GM19468 (cell line): ENCODE measurements at regions not wholly inside any gene's neighbourhood (a gene's known extent, or its start where the extent isn't known, plus 50 kb on each side); places are given as distances from the start of the nearest gene placed in this dataset.

ENCODE experiments used
- ATAC-seq: cut with Tn5 transposase; IDR thresholded peaks from one replicate; pipeline ENCODE4 v1.9.1; 2021; ENCODE audit warnings: mild to moderate bottlenecking, moderate library complexity, moderate number of reproducible peaks; ENCODE audit not compliant: unreplicated experiment; ENCODE audit errors: extremely low read depth

DNA sequence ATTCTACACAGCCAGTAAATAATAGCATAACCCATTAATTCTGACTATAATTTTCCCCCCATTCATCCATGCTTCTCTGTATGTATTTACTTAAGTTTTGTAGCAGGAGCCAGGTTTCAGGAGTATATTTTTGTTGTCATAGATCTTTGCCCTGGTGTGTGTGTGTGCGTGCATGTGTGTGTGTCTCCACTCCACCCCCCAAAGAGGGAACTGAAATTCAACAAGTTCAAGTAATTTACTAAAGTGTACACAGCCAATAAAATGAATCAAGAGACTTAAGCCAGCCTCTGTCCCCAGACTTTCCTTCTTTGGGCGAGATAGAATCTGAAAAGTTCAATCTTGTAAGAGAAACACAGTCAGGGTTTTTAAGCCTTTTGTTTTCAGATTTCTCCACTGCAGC lies 792.0 kb downstream of the MED13L start:
- ATAC-seq = no peak

DNA sequence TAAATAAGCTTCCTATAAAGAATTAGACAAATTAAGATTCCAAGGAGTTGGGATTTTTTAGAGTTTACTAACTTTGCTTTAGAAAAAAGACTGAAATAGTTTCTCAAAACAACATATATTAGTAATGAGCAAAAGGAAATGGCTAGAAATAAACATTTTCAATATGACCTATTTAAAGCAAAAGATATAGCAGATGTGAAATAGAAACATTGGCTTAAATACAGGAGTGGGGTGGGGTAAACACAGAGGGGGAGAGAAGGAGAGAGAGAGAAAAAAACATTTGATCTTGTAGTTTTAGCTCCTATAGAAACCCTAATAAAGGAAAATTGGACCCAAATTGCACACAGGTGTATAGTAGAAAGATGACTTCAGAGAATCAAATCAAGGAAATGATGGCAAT lies 794.5 kb downstream of the MED13L start:
- no peak for ATAC-seq

DNA sequence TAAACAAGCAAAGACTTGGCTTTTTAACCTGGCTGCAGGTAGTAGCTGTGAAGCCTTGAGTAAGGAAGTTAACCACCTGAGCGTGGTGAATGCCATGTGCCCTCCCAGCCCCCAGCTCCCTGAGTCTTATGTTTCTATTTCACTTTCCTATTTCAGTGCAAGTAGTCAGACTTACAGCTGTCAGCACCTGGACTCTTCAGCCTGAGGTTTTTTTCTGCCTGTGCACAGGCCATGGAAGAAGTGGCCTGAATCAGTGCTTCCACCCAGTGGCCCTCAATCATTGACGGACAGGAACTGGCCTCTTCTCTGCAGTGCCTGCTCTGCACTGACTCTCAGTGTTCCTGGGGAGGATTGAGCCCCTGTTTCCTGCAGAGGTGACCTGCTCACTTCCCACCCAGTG lies 796.4 kb downstream of the MED13L start:
- no peak for ATAC-seq

DNA sequence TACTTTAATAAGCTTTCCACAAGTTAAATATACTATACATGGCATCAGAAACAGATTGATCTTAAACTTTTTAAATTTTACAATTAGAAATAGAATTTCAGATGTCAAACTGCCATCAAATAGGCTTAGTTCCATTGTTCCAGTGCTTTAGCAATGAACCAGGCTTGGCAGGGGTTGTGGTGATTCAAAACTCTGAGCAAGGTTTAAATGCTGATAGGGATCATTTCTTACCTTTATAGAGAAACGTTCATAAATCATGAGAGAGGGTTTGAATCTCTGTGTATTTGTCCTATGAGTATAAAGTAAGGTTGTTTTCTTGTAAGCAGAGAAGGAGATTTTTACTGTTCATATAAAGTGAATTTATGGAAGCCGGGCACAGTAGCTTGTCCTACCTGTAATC lies 794.5 kb upstream of the TBX3 start:
- no peak for ATAC-seq

DNA sequence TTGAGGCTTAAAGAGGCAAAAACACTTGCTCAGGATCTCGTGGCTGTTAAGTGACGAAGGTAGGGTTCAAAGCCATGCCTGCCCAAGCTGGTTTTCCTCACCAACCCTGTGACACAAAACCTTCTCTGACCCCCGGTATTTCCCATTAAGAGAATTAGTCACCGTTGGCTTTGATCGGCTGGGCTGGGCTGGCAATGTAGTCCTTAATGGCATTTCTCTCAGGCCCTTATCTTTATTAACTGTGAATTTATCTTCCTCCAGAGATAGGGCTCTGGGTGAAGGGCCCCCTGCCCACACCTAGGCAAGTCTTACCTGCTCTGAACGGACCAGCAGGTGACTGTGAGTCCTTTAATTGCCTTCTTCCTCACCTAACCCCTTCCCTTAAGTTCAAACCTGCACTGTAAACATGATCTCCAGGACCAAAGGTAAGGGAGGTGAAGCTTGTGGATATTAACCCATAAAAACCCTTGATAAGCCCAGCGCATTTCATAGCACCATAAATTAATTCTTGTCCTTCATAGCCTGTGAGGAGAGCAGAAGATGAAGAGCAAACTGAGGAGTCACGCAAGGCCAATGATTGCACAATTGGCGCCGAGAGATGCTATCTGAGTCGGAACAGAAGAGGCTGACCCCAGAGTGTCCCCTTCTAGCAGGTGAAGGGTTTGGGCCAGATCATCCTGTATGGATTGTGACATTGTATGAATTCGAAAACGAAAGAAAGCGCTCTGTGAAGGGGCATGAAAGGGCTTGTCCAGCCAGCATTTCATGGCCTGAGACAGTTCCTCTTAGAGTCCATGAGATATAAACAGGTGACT lies 790.8 kb upstream of the TBX3 start:
- ATAC-seq = no peak

DNA sequence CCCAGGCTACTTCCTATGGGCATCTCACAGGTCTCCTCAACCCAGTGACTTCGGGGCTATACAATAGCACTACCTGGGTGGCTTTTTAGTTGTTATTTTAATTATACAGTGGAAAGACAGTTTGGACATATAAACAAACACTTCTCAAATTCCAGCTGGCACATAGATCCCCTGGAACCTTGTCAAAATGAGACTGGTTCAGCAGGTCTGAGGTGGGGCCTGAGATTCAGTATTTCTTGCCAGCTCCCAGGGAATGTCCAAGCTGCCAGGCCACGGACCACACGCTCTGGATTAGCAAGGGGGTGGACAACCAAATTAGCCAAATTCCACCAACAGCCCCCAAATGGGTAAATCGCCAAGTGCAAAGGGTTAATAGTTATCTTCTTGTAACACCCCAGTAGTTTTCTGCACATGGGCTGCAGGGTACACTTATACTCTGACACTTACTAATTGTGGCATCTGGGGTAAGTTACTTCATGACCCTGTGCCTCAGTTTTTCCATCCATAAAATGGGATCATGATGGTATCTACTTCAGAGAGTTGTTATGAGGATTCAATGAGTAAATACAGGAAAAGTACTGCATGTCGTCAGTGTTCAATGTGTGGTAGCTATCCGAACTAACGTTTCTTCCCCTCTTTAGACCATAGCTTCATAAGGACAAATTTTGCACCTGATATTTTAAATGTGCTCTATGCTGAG lies 789.4 kb upstream of the TBX3 start:
- no peak for ATAC-seq

DNA sequence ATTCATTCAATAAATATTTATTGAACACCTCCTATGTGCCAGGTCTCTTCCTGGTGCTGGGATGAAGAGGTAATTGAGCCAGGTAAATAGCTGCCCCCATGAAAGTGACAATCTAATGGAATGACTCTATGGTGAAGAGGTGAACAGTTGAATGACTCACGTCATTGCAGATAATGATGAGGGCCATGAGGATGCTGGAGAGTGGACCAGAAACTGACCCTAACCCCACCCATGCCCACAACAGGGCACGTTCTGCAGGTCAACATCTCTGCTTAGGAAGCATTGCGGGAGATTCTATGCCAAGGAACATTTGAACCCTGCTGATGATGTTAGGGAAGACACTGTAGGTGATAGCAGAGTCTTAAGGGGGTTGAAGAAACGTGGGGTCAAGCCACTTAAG lies 788.9 kb upstream of the TBX3 start:
- no peak for ATAC-seq

DNA sequence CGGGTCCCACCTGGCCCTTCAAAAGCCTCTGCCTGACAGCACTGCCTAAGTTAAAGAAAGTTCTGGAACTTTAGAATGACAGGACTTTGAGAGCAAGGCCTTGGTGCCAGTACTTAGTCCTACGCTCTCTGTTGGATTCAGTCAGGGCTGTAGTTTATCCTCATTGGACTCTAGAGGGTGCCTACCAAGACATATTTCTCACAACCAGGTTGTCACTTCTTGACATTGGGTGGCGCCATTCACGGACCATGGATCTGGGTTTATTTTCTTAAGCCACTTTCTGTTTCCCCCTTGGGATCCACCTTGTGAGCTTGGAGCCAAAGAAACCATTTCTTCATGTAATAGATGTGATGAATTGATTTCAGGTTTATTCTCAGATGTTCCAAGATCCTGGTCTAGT lies 787.0 kb upstream of the TBX3 start:
- ATAC-seq = no peak

DNA sequence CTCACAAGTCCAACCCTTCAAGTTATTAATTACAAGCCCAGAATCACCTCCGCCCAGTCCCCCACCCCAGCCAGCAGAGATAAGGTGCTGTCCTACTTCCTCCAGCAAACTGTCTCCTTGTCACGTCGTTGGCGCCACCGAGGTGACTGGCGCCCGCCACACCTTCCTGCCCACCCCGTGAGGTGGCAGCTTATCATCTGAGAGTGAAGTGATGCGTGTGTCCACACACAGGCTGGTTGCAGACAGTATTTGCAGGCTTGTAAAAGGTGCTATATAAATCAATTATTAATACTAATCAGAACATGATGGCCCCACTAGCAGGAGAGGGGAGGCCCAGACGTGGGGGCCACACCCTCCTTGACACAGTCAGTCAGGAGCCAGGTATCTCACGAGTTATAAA lies 786.6 kb upstream of the TBX3 start:
- no peak for ATAC-seq

DNA sequence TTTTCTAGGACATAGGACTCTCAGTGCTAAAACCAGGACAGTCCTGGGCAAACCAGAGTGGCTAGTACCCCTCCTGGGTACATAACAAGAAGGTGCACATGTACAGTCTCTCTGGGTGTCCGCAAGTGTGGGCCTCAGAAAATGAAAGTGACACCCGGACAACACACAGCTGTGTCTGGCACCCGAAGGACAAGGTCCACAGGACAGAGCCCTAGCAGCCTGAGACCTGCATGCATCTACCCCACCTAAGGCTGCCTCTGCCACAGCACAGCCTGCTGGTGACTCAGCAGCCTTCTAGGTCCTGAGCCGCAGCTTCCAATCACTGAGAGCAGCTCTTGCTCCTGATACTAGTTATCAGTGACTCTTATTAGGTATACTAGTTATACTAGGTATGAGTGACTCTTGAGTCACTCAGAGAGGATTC lies 784.1 kb upstream of the TBX3 start:
- ATAC-seq = no peak

DNA sequence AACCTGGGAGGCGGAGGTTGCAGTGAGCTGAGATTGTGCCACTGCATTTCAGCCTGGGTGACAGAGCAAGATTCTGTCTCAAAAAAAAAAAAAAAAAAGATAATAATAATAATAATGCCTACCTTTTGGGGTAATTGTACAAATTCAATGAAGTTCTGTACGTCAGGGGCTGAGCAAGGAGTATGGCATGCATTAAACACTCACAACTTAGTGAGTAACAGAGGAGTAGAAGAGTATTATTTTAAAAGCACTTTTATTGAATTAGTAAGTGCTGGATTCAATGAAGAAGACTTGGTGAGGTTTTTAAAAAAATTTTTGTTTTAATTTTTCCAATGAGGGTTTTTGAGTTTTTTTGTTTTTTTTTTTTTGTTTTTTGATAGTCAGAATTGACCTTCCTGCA lies 783.6 kb upstream of the TBX3 start:
- ATAC-seq = no peak

DNA sequence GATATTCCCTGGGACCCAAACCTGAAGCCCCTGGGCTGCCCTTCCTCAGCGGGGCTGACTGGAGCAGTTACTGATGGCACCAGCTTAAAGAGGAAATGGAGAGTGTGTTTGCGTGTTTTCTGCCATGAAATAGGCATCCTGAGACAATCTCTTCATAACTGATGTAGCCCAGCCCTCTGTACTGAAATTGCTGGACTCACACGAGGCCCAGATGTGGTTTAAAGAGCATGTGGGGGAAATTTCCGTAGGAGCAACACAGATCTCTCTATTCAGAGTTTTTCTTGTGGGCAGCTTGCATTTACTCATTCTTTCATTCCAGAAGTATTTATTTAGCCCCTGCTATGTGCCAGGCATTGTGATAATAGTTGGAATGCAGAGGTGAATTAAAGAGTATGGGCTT lies 782.1 kb upstream of the TBX3 start:
- ATAC-seq = no peak

DNA sequence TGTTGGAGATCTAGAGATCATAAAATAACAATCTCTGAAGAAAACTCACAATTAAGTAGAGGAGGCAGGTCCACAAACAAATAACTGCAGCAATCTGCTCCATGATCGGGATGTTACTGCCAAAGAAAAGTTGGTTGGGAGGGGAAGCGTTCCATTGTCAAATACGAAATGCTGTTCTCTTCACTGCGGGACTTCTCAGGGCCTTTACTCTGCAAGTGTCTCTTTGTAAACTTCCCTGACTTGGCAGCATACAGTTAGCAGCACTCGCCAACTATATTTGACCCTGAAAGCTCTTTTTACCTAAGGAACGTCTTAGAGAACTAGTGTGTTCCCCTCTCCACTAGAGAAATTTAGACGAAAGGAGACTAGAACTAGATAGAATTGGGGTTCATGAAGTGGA lies 780.7 kb upstream of the TBX3 start:
- ATAC-seq = no peak

DNA sequence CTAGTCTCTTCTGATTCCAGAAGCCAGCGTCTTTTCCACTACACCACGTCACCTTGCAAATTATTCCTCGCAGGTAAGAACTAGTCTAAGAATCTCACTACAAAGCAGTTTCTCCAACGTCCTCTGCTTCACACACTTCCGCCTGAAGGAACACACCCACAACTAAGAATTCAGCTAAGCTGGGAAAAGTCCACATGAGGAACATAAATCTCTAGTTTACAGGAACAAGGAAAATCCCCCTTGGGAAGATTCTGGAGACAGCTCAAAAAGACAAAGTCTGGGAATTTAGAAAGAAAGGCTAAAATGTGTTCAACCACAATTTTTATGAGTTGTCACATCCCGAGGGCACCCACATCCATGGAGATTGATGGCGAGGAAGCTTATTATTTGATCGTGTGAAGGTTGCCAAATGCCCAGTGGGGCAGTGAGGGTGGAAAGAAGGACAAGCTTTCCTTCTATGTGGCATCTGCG lies 780.2 kb upstream of the TBX3 start:
- no peak for ATAC-seq

DNA sequence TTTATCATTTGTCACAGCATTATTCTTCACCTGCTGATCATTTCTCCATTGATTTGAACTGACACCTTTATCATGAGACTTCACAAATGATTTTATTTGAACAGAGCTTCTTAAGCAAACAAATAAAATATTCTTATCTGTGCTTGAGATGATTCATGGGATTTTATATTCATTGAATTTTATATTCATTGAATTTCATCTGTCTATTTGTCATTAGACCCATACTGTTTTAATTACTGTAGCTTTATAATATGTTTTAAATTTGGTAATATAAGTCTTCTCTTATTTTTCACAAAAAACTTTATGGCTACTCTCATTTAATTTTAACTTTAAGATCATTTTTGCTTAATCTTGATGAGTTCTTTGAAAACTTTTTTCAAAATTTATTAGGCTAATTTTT lies 777.4 kb upstream of the TBX3 start:
- no peak for ATAC-seq

DNA sequence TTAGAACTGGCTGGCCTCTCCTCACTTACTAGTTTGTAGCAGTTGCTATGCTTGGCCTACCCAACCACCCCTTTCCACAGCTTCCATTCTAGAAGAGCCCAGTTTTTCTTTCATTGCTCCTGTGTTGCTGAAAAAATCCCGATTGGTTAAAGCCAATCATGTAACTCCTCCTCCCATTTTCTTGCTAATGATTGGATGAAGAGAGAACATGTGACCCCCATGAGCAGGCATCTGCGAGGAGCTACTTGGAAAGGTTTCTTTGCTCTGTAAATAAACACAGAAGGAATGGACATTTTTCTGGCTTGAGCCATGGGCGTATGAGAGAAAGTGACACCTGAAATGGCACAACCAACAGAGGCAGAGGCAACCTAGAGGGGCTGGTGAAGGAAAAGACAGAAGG lies 773.8 kb upstream of the TBX3 start:
- ATAC-seq = no peak

DNA sequence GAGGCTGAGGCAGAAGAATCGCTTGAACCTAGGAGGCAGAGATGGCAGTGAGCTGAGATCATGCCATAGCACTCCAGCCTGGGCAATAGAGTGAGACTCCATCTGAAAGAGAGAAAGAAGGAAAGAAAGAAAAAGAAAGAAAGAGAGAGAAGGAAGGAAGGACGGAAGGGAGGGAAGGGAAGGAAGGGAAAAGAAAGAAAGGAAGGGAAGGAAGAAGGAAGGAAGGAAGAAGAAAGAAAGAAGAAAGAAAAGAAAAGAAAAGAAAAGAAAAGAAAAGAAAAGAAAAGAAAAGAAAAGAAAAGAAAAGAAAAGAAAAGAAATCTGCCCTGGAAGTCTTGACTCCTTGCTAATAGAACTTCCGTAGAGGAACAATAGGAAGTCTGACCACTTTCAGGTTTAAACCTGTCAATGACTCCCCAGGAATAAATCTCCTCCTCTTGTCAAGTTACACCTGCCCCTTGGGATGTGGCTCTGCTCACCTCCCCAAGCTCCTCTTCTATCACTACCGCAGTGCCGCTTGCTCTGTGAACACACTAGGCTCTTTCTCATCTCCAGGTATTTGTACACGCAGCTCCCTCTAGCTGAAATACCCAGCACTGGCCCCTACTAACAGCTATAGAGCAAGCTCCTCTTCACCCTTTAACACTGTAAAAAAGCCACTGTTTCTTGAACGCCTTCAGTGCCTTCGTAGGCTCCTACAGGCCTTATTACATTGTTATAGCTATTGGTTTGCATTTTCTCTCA lies 773.1 kb upstream of the TBX3 start:
- ATAC-seq = no peak

DNA sequence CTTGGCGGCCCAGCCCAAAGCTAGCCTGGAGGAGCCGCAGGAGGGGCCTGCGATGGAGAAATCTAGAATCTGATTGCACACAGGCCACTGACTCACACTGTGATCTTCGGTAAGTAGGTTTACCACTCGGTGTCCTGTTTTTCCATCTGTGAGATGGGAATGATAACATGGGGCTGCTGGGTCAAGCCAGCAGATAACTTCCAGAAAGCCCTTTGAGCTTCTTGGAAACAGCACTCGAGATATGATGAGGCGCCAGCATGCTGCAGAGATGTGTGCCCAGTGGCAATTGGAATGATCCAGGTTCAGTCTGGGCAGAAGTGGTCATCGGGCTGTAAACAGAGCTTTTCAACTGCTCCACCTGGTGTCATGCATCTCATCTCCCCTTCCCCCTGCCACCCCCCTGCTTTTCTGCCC lies 771.3 kb upstream of the TBX3 start:
- no peak for ATAC-seq

DNA sequence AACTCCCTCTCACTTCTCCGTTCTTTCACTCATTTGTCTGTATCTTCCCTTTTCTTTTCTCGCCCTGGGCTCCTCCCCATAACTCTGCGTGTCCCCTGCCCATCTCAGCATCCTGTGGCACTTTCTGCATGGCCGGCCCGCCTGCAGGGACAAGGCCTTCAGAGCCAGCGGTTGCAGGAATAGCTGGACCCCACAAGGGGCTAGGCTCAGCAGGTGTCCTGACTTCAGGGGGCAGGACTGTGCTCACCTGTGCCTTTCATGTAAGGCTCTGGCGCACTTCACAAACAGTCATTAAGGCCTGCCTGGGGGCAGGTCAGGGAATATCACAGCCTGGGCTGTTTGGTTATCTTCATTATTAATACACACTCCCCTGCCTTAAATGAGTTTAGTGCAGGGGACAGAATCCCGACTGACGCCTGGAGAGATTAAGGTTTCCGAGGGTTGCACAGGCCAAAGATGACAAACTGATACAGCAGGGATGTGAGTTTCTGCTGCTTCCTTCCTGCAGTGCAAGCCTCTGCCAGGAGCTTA lies 768.8 kb upstream of the TBX3 start:
- ATAC-seq = no peak

DNA sequence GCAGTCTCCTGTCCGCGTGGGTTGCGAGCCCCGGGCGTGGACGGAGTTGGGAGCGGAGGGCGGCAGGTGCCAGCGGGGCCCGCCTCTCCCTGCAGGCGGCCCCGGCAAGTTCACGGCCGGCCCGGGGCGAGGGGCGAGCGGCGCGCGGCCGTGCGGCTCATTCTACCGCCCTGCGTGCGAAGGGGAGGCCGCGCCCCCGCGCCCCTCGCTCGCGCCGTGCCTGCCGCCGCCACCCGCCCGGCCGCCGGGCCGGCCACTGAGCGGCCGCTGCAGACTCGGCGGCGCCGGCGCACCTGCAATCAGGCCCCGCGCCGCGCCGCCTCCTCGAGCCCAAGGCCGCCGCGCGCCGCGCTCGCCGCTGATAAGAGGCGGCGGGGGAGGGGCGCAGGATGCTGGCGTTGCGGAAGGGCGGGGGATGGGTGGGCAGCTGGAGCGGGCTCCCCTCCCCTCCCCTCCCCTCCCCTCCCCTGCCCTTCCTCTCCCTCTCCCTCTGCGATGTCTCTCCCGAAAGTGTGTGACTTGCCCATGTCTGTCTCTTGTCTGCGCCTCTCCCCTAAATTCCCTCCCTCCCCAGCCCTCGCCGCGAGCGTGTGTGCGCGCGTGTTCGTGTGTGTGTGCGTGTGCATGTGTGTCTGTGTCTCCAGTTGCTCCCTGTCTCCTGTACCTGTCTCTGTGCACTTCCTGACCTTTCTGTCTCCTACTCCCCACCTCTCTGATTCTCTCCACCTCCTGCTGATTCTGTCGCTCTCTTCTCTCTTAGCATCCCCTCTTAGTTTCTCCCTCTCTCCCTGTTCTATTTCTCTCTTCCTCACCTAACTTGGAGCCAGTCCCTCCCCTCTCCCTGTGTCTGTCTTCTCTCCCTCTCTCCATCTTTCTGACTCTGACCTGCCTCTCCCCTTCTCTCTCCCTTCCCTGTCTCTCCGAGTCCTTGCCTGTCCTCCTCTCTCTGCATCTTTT lies 768.1 kb upstream of the TBX3 start:
- no peak for ATAC-seq
